ENCODE measurements at regions not wholly inside any gene's neighbourhood (a gene's known extent, or its start where the extent isn't known, plus 50 kb on each side); places are given as distances from the start of the nearest gene placed in this dataset.
"Not testable (repeated sequence)": the region's sequence is repeated elsewhere in the genome, so short reads cannot be mapped to it uniquely, and the experiment has no call there.

DNA sequence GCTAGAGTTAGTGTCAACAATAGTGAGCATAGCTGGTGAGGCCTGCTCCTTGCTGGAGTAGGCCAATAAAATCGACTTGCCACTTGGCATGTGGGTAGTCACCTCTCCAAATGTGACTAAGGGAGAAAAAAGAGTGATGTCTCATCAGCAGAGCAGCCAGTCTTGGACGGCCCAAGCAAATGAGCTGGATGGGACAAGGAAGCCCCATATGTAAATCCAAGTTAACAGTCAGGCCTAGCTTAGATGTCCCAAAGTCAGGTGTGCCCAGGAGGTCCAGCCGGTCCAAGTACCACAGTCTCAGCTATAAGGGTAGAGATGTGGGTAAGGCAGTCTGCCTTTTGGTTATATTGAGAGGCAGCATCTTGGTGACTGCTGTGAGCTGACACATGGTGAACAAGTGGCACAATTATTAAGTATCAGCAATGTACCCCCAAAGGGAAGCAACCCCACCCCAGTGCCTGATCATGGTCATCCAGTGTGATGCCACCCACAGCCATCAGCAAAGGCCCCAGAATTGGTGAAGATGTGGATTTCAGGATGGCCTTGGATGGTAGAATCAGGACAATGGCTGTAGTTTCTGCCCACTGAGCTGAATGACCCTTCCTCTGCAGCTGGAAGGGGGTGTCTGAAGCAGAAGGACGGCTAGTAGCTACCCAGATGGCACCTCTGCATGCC is 83.4 kb downstream of the TNFRSF13B start:
- no peak for DNase-seq

DNA sequence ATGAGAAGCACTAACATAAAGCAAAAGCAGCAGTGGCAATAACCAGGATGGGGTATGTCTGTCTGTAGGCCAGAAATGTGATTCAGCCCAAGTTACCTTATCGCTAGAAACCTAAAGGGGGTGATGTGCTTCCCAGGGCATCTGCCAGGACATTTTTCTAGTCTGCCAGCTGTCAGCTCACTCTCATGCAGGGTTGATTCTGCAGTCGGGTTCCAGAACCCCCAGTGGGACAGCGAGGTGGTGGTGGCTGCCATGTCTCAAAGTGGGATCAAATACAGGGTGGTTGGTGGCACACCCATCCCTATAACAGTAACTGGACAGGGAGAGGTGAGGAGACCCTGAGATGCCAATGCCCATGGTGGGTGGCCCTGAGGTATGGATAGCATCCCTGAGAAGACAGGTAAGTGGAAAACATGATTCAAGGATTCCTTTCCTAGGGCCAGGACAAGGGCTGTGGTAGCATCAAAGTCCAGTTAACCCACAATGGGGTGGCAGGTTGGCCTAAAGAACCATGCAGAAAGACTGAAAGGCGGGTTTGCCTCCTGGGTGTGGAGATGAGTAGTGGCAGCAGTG is 84.3 kb downstream of the TNFRSF13B start:
- DNase-seq: no peak

DNA sequence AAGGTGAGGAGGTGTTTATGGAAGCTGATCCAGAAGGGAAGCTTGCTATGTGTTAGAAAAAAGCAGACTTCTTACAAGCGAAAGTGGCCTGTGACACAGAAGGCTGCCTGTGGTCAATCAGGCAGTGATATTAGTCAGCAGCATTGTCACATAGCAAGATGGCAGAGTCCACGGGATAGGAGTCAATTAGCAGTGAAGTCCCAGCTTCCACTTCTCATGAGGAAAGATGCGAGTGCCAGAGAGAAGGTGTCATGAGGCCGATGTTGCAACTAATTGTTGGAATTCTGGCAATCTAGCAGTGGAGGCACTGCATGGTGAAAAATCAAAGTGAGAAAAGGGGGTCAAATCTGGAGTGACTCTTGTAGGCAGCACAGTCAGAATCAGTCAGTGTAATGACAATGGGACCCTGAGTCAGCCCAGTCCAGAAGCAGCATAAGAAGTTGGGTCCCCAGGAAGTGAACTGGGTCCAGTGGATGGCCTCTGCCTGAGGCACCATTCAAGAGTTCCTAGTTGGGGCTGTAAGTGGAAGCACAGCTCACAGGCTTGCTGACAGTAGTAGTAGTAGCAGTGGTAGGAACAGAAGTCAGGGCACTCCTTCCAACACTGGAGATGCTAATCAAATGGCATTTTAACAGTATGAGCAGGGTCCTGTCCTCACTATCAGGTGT is 85.1 kb downstream of the TNFRSF13B start:
- no peak for DNase-seq

DNA sequence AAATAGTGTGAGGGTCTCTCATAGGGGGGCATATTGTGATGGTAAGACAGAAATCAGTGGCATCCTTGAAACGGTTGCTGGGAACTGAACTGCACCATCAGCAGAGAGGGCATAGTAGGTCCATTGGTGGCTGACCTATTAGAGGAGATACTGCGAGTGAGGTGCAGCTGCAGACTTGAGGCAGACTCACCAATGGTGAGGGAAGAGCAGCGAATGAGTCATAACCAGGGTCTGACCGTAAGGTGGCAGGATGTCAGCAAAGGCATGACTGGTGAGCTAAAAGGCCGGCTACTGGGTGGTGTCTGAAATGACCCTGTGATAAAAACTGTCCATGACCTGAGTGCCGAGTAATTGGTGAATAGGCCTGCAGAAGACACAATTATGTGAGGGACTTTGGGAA is 86.7 kb downstream of the TNFRSF13B start:
- DNase-seq: not testable (repeated sequence)

DNA sequence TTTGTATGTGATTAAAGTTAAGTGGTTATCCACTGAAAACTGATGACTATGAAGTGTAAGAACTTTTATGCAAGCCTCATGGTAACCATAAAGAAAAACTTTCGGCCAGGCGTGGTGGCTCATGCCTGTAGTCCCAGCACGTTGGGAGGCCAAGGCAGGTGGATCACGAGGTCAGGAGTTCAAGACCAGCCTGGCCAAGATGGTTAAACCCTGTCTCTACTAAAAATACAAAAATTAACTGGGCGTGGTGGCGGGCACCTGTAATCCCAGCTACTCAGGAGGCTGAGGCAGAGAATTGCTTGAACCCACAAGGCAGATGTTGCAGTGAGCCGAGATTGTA is 89.0 kb downstream of the TNFRSF13B start:
- not testable (repeated sequence) for DNase-seq

DNA sequence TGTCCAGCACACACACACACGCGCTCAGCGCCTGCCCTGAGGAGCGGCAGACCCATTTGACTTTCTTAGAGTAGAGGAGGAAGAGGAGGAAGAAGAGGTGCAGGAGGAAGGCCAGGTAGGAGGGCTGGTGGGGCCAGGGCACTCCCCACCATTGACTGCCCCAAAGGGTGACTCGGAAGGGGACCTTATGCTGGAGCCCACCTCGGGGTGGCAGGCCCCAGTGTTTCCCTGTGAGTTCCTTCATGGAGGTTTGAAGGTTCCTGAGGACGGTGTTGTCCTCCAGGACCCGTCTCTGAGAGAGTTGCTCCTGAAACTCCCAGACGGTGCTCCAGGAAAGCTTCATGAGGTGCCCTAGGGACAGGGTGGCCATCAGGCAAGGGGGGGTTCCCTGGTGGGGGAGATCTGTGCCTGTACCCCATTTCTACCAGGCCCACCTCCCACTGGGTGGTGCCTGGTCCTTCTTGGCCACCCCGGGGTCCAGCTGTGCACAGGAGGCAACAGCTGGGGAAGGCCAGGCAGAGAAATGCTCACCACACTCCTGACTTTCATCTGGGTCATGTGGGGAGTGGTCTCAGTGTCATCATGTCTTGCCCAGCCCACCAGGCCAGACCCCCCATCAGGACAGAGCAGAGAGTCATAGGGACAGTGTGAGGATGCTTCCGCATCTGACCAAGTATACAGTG is 89.5 kb downstream of the TNFRSF13B start:
- DNase-seq: no peak

DNA sequence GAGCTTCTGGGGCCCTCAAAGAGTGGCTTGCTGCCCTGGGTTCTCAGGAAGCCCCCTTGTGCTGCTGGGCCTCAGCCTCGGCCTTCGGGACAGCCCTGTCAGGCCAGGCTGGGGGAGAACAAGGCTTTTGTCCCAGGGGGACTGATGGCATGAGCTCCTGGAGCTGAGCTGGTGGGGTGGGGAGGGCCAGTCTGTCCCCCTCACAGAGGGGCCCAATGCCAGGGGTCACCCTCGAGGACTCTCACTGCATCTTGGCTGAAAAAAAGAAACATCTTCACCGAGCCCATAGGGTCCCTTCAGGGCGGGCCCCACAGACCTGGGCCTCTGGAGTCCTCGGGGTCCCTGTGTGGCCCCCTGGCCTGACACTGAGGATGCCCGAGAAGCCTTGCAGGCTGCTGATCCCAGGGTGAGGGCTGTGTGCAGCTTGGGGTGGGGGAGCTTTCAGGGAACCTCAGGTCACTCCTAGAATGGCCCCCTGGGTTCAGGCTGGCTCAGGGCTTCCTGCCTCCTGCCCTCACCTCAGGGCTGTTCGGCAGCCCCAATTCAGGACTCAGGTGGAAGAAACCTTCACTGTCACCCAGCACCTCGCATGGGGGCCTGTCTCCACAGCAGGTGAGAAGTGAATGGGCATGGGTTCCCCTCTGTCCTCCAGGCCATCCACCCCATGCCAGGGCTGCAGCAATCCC is 90.5 kb downstream of the TNFRSF13B start:
- DNase-seq: no peak

DNA sequence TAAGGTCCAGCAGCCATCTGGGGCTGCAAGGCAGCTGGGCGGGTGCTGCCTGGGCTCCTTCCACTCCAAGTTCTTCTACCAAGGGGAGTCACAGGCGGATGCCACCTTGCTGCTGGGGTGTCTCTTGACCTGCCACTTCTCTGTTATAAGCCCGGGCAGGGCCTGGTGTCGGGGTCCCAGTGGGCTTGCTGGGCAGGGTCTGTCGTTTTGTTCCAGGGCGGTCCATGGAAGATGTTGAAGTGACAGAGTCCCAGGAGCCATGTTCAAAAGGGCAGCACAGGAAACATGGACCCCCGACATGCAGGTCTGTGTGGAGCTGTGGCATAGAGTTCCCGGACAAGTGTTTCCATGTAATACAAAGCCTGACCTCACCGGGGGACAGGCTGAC is 91.1 kb downstream of the TNFRSF13B start:
- DNase-seq: no peak

DNA sequence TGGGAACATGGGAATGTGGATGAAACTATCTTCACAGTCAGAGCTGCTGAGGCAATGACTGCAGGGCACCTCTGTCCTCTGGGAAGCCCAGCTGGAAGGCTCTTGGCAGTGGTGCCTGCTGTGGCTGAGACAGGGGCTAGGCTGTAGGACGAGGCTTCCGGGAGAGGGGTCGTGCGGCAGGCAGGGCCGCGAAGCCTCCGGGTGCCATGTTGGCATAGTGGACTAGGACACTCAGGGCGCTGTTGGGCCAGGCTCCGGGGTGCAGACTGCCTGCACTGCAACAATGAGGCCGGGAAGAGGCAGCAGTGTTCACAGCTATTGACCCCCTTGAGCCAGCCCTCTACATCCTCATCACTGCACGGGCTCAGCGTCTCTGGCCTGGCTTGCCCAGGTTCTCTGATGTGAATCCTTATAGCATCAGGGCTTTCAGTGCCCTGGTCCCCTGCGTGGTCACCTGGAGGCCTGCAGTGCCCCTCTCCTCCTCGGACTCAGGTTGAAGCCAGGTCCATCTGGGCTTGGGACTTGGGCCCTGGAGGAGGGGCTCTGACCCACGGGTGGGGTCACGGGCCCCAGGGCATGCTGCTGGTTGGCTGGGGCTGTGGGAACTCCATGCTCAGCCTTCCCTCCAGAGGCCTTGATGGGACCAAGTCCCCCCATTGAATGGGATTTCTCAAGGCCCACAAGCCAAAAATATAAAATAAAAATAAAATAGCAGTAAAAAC is 91.6 kb downstream of the TNFRSF13B start:
- DNase-seq: no peak

DNA sequence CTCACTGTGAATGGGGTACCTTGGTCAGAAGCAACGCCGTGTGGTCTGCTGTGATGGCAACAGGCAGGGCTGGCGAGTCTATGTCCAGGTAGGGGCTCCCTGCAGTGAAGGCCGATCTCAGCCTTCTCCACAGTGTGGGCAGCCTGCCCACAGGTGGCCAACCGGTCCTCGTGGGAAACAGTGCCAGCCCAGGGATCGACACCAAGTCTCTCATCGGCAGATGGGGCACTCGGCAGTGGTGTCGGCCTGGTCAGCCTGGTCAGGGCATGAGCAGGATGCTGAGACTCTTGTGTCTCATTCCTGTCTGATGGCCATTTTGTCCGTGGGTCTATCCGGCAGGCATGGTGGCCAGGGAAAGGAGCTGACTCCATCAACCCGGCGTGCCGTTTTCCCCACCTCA is 92.2 kb downstream of the TNFRSF13B start:
- no peak for DNase-seq

DNA sequence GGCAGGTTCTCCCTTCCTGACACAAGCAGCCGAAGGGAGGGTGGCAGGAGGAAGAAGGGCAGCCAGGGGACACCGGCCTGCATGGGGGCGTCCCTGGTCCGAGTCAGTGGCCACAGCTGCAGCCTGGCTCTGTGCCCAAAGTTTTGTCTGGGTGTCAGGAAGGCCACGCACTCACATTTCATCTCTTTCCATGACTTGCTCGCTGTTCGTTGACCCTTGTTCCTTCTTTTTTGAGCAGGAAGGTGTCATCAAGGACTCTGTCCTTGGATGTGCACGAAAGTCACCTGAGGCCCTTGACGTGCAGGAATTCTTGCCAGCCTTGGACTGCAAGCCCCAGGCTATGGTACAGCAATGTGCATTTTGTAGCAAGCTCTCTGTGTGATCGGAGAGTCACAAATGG is 93.3 kb downstream of the TNFRSF13B start:
- no peak for DNase-seq

DNA sequence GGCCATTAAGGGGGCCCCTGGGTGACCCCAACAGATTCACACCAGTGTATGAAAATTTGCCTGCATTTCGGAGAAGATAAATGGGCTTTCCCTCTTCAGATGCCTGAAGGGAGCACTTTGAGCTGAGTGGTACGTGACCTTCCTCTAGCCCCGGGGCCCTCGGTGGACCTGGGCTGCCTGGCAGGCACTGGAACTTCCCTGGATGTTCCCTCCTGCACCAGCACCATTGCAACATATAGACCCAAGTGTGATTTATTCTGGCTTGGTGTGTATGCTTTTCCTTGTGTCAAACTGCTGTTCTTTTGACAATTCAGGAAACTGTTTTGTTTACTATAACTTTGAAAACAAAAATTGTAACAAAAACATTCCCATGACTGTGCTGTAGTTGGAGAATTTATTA is 93.8 kb downstream of the TNFRSF13B start:
- no peak for DNase-seq

DNA sequence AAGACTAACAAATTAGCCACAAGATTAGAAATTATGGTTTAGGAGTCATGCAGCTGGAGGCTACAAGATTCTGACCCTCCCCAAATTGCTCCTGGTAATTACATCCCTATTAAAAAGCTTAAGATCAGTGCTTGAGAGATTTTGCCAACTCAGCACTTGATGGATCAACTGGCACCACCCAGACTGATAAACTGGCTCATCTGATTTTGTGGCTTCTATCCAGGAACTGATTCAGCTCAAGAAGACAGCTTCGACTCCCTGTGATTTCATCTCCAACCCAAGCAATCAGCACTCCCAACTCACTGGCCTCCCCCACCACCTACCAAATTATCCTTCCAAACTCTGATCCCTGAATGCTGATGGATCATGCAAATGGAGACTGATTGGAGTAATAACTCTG is 94.8 kb downstream of the TNFRSF13B start:
- DNase-seq: no peak

DNA sequence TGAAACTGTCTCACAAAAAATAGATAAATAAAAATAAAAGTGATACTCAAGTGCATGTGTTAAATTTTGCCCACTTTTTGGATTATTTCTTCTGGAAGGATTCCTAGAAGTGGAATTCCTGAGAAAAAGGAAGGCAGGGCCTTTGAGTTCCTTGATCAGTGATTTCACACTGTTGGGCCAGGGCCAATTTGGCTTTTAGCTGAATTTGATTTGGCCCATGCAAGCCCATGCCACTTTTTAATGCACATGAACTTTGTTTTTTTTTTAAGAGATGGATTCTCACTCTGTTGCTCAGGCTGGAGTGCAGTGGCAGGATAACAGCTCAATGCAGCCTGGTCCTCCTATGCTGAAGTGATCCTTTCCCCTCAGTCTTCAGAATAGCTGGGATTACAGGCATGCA is 96.3 kb downstream of the TNFRSF13B start:
- DNase-seq: no peak

DNA sequence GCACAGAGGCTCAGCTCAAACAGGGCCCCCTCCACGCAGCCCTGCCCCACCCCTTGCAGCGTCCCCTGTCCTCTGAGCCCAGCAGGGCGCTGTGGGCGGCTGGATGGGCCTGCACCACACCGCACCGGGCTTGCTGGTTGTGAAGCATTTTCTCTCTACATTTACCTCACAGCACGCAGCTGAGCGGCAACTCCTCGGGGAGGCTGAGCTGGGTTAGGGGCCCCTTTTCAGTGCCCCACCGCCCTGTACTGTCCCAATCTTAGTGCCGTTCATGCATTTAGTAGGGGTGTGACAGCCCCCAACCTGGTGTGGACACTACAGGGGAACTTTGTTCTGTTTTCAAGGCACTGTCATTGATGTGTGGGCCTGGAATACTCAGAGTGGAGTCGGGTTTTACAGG is 97.7 kb downstream of the TNFRSF13B start:
- not testable (repeated sequence) for DNase-seq

DNA sequence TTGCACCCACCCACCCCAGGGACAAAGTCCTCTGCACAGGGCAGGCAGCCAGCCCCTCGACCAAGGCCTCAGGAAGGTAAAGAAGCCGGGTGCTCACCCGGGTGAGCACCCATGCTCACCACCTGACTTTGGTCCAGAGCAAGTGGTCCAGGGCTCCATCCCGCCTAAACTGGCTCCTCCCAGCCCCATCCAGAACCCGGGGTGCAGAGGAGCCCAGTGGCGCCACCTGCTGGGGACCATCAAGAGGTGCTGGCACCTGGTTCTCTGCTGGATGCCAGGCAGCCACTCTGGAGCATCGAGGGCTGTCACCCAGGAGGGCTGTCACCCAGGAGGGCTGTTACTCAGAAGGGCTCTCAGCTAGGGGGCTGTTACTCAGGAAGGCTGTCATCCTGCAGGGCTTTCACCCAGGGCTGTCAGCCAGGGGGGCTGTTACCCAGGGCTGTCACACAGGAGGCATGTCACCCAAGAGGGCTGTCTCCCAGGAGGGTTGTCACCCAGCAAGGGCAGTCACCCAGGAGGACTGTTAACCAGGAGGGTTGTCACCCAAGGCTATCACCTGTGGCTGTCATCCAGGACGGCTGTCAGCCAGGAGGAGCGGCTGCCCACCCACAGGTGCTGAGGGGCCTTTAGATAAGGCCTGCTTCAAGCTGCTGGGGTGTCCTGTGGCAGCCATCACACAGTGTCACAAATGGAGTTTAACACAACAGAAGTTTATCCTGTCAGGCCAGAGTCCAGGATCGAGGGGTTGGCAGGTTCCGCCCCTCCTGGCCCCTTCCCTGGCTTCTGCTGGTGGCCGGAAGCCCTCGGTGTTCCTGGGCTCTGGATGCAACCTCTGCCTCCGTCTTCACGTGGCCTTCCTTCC is 98.5 kb downstream of the TNFRSF13B start:
- DNase-seq: peak in 1 of 2 experiments; percentile 31

DNA sequence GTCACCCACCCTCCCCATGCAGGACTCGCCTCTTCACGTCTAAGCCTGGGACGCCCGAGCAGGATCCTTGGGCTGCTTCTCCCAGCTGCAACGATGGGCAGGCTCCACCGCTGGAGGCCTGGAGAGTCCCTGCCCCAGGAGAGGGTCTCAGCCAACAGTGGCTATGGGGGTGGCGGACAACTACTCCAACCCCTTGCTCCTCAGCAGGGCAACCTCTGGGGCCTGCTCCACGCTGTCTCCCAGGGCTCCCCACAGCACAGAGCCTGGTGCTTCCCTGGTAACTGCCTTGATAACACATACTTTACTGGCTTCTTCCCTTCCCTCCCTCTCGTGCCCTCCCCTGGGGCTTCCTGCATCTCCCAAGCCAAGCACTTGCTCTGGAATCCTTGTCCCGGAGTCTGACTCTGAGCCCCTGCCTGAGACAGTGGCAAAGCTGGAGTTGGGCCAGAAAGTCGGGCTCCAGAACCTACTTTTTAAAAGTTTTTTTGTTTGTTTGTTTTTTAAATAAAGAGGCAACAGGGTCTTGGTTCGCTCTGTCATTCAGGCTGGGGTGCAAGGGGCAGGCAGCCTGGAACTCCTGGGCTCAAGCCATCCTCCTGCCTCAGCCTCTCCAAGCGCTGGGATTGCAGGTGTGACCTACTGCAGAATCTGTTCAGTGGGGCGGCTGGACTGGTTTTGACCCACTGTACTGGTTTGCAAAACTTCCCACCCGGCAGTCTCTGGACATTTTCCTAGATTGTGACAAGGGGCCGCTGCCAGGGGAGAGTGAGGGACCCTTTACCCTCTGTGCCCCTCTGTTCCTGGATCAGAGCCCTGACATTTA is 99.4 kb downstream of the TNFRSF13B start:
- no peak for DNase-seq

DNA sequence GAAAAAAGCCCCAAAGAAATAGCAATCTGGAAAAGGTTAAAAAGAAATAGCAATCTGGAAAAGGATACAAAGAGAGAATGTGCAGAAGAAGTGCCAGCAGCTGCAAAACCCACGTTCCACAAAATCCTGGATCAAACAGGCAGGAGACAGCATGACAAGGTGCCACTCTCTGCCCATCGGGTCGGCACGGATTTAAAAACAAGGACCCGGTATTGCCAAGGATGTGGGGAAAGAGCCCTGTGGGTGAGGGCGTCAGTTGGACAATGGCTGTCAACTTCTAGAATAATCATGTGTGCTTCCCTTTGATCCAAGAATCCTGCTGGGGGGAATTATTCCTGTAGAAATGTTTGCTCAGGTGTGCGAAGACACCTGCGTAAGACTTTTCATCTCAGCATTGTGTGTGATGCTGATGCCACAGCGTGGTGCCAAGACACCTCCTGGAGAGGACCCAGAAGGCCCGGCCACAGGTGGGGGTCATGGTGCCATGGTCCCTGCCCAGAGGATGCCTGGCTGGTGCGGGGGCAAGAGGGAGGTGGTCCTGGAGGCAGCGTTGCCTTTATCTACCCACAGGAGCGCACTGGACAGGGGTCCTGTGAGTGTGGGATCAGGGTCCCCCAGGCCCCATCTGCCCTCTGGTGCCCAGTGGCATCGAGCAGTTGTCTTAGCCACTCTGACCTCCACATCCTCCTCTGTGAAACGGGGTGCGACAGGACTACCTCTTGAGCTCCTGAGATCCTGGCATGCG is 100.3 kb downstream of the TNFRSF13B start:
- DNase-seq: not testable (repeated sequence)

DNA sequence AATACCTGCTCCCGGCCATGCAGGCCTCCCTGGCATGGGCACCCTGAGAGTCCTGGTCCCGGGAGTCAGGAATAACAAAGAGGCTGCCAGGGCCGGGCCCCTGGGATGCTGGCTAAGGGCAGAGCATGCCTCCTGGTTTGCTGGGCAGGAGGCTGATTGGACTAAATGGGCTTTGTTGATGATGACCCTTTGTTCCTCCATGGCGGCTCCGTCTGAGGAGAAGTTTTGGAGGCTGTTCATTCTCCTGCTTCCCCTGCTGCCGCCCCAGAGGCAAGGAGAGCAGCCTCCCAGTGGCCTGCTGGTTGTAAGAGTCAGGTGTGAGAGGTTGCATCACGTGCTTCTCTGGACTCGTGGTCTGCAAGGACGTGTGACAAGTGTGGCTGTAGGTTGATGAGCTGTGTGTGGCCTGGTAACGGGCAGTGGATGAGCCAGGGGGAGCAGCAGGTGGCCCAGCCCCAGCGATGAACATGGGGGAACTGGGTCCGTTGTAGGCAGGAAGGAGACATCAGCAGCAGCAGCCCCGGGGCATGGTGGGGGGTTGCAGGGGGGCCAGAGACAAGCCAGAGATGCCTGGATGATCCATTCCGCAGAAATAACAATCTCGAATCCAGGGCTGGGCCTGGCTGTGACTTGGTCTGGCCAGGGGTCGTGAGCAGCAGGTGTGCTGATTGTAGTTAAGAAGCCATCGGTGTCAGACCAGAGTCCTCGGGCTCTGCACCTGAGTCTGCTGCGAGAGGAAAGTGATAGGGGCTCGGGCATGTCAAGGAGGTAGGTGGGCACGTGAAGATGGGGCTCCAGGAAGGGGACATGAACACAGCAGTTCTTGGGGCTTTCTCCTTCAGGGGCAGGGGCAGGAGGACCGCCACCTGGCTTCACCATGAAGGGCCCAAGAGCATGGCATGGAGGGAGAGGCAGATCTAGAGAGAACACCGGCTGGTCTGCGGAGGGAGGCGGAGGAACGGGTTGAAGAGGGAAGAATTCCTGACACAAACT is 101.4 kb downstream of the TNFRSF13B start:
- DNase-seq: no peak

Data from NCI-H1930 (cell line).